H9 (cell line): ENCODE measurements at regions not wholly inside any gene's neighbourhood (a gene's known extent, or its start where the extent isn't known, plus 50 kb on each side); places are given as distances from the start of the nearest gene placed in this dataset.

Source experiments
- DNase-seq: peaks from one replicate; pipeline ENCODE4 v3.0.0-alpha.2; 2017
- H2AFZ ChIP-seq: one replicate; pipeline ENCODE4 v1.6.1; 2013; ENCODE audit warnings: mild to moderate bottlenecking, low read length, control low read depth, moderate library complexity
- H2AK5ac ChIP-seq: 2 replicates; pipeline ENCODE4 v1.6.1; 2013; ENCODE audit warnings: low read length, control low read depth, mixed read lengths; ENCODE audit not compliant: insufficient read length
- H2BK120ac ChIP-seq: one replicate; pipeline ENCODE4 v1.6.1; 2013; ENCODE audit warnings: low read depth, mild to moderate bottlenecking, low read length, control low read depth, inconsistent platforms; ENCODE audit not compliant: poor library complexity, severe bottlenecking
- H2BK12ac ChIP-seq: 2 replicates; pipeline ENCODE4 v1.6.1; 2013; ENCODE audit warnings: low read length, control low read depth, mixed read lengths, low read depth; ENCODE audit not compliant: insufficient read length
- H2BK15ac ChIP-seq: 2 replicates; pipeline ENCODE4 v1.6.1; 2013; ENCODE audit warnings: low read depth, low read length, control low read depth
- H2BK20ac ChIP-seq: one replicate; pipeline ENCODE4 v1.6.1; 2013; ENCODE audit warnings: low read depth, mild to moderate bottlenecking, low read length, control low read depth, inconsistent platforms; ENCODE audit not compliant: poor library complexity, severe bottlenecking
- H2BK5ac ChIP-seq: 2 replicates; pipeline ENCODE4 v1.6.1; 2013; ENCODE audit warnings: low read length, control low read depth, mixed read lengths; ENCODE audit not compliant: insufficient read length
- H3K14ac ChIP-seq: 2 replicates; pipeline ENCODE4 v1.6.1; 2013; ENCODE audit warnings: low read length, control low read depth; ENCODE audit not compliant: insufficient read depth
- H3K18ac ChIP-seq: 2 replicates; pipeline ENCODE4 v1.6.1; 2013; ENCODE audit warnings: low read depth, mild to moderate bottlenecking, mixed read lengths, low read length, control low read depth; ENCODE audit not compliant: insufficient read length
- H3K23ac ChIP-seq: 2 replicates; pipeline ENCODE4 v1.6.1; 2013; ENCODE audit warnings: low read length, control low read depth, mixed read lengths, low read depth; ENCODE audit not compliant: insufficient read length
- H3K23me2 ChIP-seq: 2 replicates; pipeline ENCODE4 v1.6.1; 2013; ENCODE audit warnings: low read depth, mild to moderate bottlenecking, mixed read lengths, low read length, control low read depth; ENCODE audit not compliant: insufficient read length, poor library complexity, severe bottlenecking
- H3K27ac ChIP-seq: 2 replicates; pipeline ENCODE4 v1.5.1; 2013; ENCODE audit warnings: low read length, control low read depth, mixed read lengths, low read depth; ENCODE audit not compliant: insufficient read length
- H3K27me3 ChIP-seq: 2 replicates; pipeline ENCODE4 v1.6.1; 2013; ENCODE audit warnings: low read length, control low read depth, inconsistent platforms; ENCODE audit not compliant: insufficient read depth
- H3K4ac ChIP-seq: 2 replicates; pipeline ENCODE4 v1.6.1; 2013; ENCODE audit warnings: low read depth, mild to moderate bottlenecking, control low read depth, inconsistent platforms, low read length, moderate library complexity
- H3K4me1 ChIP-seq: 2 replicates; pipeline ENCODE4 v1.6.1; 2013; ENCODE audit warnings: low read length, control low read depth, inconsistent platforms; ENCODE audit not compliant: insufficient read depth
- H3K4me2 ChIP-seq: 2 replicates; pipeline ENCODE4 v1.6.1; 2013; ENCODE audit warnings: low read length, control low read depth, mixed read lengths; ENCODE audit not compliant: insufficient read length, insufficient read depth
- H3K56ac ChIP-seq: 2 replicates; pipeline ENCODE4 v1.6.1; 2013; ENCODE audit warnings: low read depth, mild to moderate bottlenecking, mixed read lengths, low read length, control low read depth; ENCODE audit not compliant: insufficient read length
- H3K79me1 ChIP-seq: 2 replicates; pipeline ENCODE4 v1.6.1; 2013; ENCODE audit warnings: low read depth, mild to moderate bottlenecking, moderate library complexity, low read length, control low read depth, inconsistent platforms; ENCODE audit not compliant: insufficient read depth, poor library complexity, severe bottlenecking
- H3K79me2 ChIP-seq: 2 replicates; pipeline ENCODE4 v1.6.1; 2013; ENCODE audit warnings: low read length, control low read depth, inconsistent platforms; ENCODE audit not compliant: insufficient read depth
- H3K9ac ChIP-seq: 2 replicates; pipeline ENCODE4 v1.6.1; 2013; ENCODE audit warnings: low read length, control low read depth, mixed read lengths; ENCODE audit not compliant: insufficient read length; ENCODE audit errors: extremely low read depth
- H3K9me3 ChIP-seq: one replicate; pipeline ENCODE4 v1.6.1; 2013; ENCODE audit warnings: low read depth, low read length, inconsistent platforms; ENCODE audit not compliant: control insufficient read depth
- H3T11ph ChIP-seq: one replicate; pipeline ENCODE4 v1.6.1; 2013; ENCODE audit warnings: mild to moderate bottlenecking, low read length, control low read depth, inconsistent platforms
- H4K20me1 ChIP-seq: one replicate; pipeline ENCODE4 v1.6.1; 2013; ENCODE audit not compliant: control insufficient read depth, insufficient read length, insufficient read depth
- H4K5ac ChIP-seq: 2 replicates; pipeline ENCODE4 v1.6.1; 2013; ENCODE audit warnings: low read depth, mild to moderate bottlenecking, mixed read lengths, low read length, control low read depth; ENCODE audit not compliant: insufficient read length
- H4K8ac ChIP-seq: replicated peaks from 2 replicates; pipeline ENCODE4 v1.6.1; 2013; ENCODE audit warnings: low read length, control low read depth, mixed read lengths, low read depth; ENCODE audit not compliant: insufficient read length
- H4K91ac ChIP-seq: 2 replicates; pipeline ENCODE4 v1.6.1; 2013; ENCODE audit warnings: low read depth, mild to moderate bottlenecking, moderate library complexity, mixed read lengths, low read length, control low read depth; ENCODE audit not compliant: insufficient read length
- H3K27ac Mint-ChIP-seq, 3 experiments: 2 replicates in 2 of 3; 3 replicates in 1 of 3; pipeline ENCODE4 v1.8.0; 2020 to 2021; ENCODE audit warnings: mixed read lengths in 3 of 3, mild to moderate bottlenecking in 1 of 3, moderate library complexity in 1 of 3
- H3K27me3 Mint-ChIP-seq: 2 replicates; pipeline ENCODE4 v1.8.0; 2021; ENCODE audit warnings: low read depth, mild to moderate bottlenecking, moderate library complexity, mixed read lengths
- H3K36me3 Mint-ChIP-seq, 3 experiments: 2 replicates in 2 of 3; 3 replicates in 1 of 3; pipeline ENCODE4 v1.8.0; 2020 to 2021; ENCODE audit warnings: low read depth in 3 of 3, mixed read lengths in 3 of 3; ENCODE audit not compliant: insufficient read depth in 1 of 3
- H3K4me1 Mint-ChIP-seq, 2 experiments: 2 replicates each; pipeline ENCODE4 v1.8.0; 2020; ENCODE audit warnings: mixed read lengths in 2 of 2
- H3K4me3 Mint-ChIP-seq, 2 experiments: 2 replicates in 1 of 2; 3 replicates in 1 of 2; pipeline ENCODE4 v1.8.0; 2020 to 2021; ENCODE audit warnings: mild to moderate bottlenecking in 2 of 2, mixed read lengths in 2 of 2, moderate library complexity in 1 of 2
- H3K9me3 Mint-ChIP-seq, 2 experiments: 2 replicates in 1 of 2; 3 replicates in 1 of 2; pipeline ENCODE4 v1.8.0; 2020; ENCODE audit warnings: mild to moderate bottlenecking in 2 of 2, mixed read lengths in 2 of 2, moderate library complexity in 1 of 2
- CTCF ChIP-seq: fragments of 200-600 bp; sonication (generic); conservative IDR thresholded peaks from 3 replicates; pipeline ENCODE4 v1.8.0; 2021; ENCODE audit warnings: antibody characterized with exemption, mild to moderate bottlenecking
- WGBS: extraction: QIAGEN DNeasy Blood & Tissue Kit; methylation state at CpG from one replicate; pipeline ENCODE4 v1.1.7; 2013; ENCODE audit warnings: missing lambda C conversion rate, low lambda C conversion rate, mixed read lengths; ENCODE audit not compliant: insufficient read length; ENCODE audit errors: extremely low coverage; 5-methylcytosine and 5-hydroxymethylcytosine counted together

GRCh38 chr6:76422511-76423213, 350.2 kb upstream of the IMPG1 start:
- Histone ChIP-seq H3K4ac (no peak overlapping the region), H3K4me1 (no peaks in the 10 kb centered on the region), H2BK5ac (no peak overlapping the region), H2BK12ac (no peak overlapping the region), H2AK5ac (no peak overlapping the region), H3K27ac (no peak overlapping the region), H3K79me1 (no peaks in the 10 kb centered on the region), H3K9me3 (no peaks in the 10 kb centered on the region), H3K9ac (no peak overlapping the region), H2BK120ac (no peak overlapping the region), H4K20me1 (no peaks in the 10 kb centered on the region), H2BK20ac (no peak overlapping the region), H4K91ac (no peak overlapping the region), H3K23ac (no peak overlapping the region), H4K5ac (no peak overlapping the region), H3K14ac (no peak overlapping the region), H4K8ac (no peak overlapping the region), H3K56ac (no peak overlapping the region), H3K79me2 (no peaks in the 10 kb centered on the region), H3T11ph (no peak overlapping the region), H3K27me3 (peaks cover 23% of the 10 kb centered on the region; the same call in 1 of the 2 replicates), H3K18ac (no peak overlapping the region), H3K4me2 (no peak overlapping the region), H2AFZ (no peak overlapping the region), H2BK15ac (no peak overlapping the region), H3K23me2 (no peaks in the 10 kb centered on the region)
- H3K4me1 Mint-ChIP-seq: peaks cover 22 to 27% of the 10 kb centered on the region in 2 experiments
- no peak for DNase-seq
- H3K4me3 Mint-ChIP-seq: no peak overlapping the region
- WGBS: no CpG with 5 or more reads among the region's 2 CpGs
- no peak overlapping the region for H3K27ac Mint-ChIP-seq
- no peaks in the 10 kb centered on the region; a peak in 1 of 5 replicates for H3K9me3 Mint-ChIP-seq
- no peak for TF ChIP-seq CTCF
- H3K27me3 Mint-ChIP-seq: peaks cover 83% of the 10 kb centered on the region
- H3K36me3 Mint-ChIP-seq: no peaks in the 10 kb centered on the region
